ENCODE measurements at regions not wholly inside any gene's neighbourhood (a gene's known extent, or its start where the extent isn't known, plus 50 kb on each side); places are given as distances from the start of the nearest gene placed in this dataset.

- no peak for DNase-seq (ENCODE audit: low spot score)
These were observed 148.8 kb upstream of the ZMIZ1 start for GRCh38 chr10:78920011-78920410.

- no peak for DNase-seq (ENCODE audit: low spot score)
These were observed 146.9 kb upstream of the ZMIZ1 start for GRCh38 chr10:78921895-78922294.

GRCh38 chr10:78923647-78924318 is 145.0 kb upstream of the ZMIZ1 start:
- DNase-seq (ENCODE audit: low spot score): no peak

GRCh38 chr10:78924319-78925003 is 144.3 kb upstream of the ZMIZ1 start:
- no peak for DNase-seq (ENCODE audit: low spot score)

- DNase-seq (ENCODE audit: low spot score): no peak
These were observed 143.5 kb upstream of the ZMIZ1 start for GRCh38 chr10:78925275-78925674.

- no peak for DNase-seq (ENCODE audit: low spot score)
These were observed 142.9 kb upstream of the ZMIZ1 start for GRCh38 chr10:78925800-78926319.

- no peak for DNase-seq (ENCODE audit: low spot score)
These were observed 141.3 kb upstream of the ZMIZ1 start for GRCh38 chr10:78927257-78927995.

- DNase-seq (ENCODE audit: low spot score): no peak
These were observed 140.4 kb upstream of the ZMIZ1 start for GRCh38 chr10:78928330-78928729.

- DNase-seq (ENCODE audit: low spot score): no peak
These were observed 139.2 kb upstream of the ZMIZ1 start for GRCh38 chr10:78929541-78929940.

GRCh38 chr10:78931321-78932053 is 137.3 kb upstream of the ZMIZ1 start:
- no peak for DNase-seq (ENCODE audit: low spot score)

- no peak for DNase-seq (ENCODE audit: low spot score)
These were observed 136.7 kb upstream of the ZMIZ1 start for GRCh38 chr10:78932054-78932386.

GRCh38 chr10:78932861-78933260 is 135.9 kb upstream of the ZMIZ1 start:
- DNase-seq (ENCODE audit: low spot score): no peak

- DNase-seq (ENCODE audit: low spot score): no peak
These were observed 134.8 kb upstream of the ZMIZ1 start for GRCh38 chr10:78933828-78934531.

GRCh38 chr10:78934532-78934898 is 134.3 kb upstream of the ZMIZ1 start:
- DNase-seq (ENCODE audit: low spot score): no peak

- DNase-seq (ENCODE audit: low spot score): no peak
These were observed 133.7 kb upstream of the ZMIZ1 start for GRCh38 chr10:78934994-78935602.

- no peak for DNase-seq (ENCODE audit: low spot score)
These were observed 132.9 kb upstream of the ZMIZ1 start for GRCh38 chr10:78935697-78936407.

- DNase-seq (ENCODE audit: low spot score): no peak
These were observed 132.1 kb upstream of the ZMIZ1 start for GRCh38 chr10:78936412-78937342.

- no peak for DNase-seq (ENCODE audit: low spot score)
These were observed 131.4 kb upstream of the ZMIZ1 start for GRCh38 chr10:78937393-78937792.
